ENCODE measurements at regions not wholly inside any gene's neighbourhood (a gene's known extent, or its start where the extent isn't known, plus 50 kb on each side); places are given as distances from the start of the nearest gene placed in this dataset.

DNA sequence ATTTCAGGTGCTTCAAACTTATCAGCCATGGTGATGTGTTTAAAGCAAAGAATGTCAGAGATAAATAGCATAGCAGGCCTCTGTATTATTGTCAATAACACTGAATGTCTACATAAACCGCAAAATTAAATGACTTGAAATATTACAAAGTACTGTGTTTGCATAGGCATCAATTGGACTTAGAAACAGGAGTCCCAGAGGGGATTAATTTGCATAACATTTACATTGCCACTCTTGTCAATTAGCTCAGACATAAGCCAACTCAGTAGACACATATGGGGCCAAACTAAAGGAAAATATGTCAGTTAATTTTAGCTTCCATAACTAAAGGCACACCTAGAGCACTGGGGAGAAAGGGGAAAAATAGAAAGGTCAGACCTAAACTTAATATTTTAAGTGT lies 814.5 kb upstream of the NEGR1 start:
- Mint-ChIP-seq H3K9me3 (ENCODE audit: insufficient read depth) (peaks cover 3% of the 10 kb centered on the region), H3K27ac (no peak overlapping the region), H3K27me3 (no peaks in the 10 kb centered on the region), H3K4me1 (no peaks in the 10 kb centered on the region), H3K4me3 (no peak overlapping the region)
- Histone ChIP-seq H4K20me1 (ENCODE audit: control insufficient read depth, insufficient read depth, low read length, poor library complexity, severe bottlenecking) (no peaks in the 10 kb centered on the region), H3K9ac (ENCODE audit: low read length) (no peak overlapping the region), H3K9me3 (ENCODE audit: control extremely low read depth in 1 of 3, control insufficient read depth in 2 of 3, insufficient read depth in 1 of 3, low read length in 2 of 3) (no peaks in the 10 kb centered on the region), H3K36me3 (replicated peaks in 1 of 2; ENCODE audit: control extremely low read depth in 1 of 2, control insufficient read depth in 1 of 2, extremely low read depth in 1 of 2, insufficient read depth in 2 of 2, low read length in 1 of 2) (no peaks in the 10 kb centered on the region), H3K79me2 (ENCODE audit: control insufficient read depth, insufficient read depth, low read length) (no peaks in the 10 kb centered on the region), H3K4me2 (replicated peaks; ENCODE audit: low read depth, low read length, poor library complexity, severe bottlenecking) (no peak overlapping the region), H3K27ac (ENCODE audit: low read length in 2 of 2) (no peak overlapping the region), H2AFZ (ENCODE audit: insufficient read depth, low read depth, low read length, poor library complexity, severe bottlenecking) (no peak overlapping the region), H3K4me3 (ENCODE audit: control extremely low read depth in 1 of 5, extremely low read depth in 1 of 5, insufficient read depth in 1 of 5, low read depth in 2 of 5, low read length in 4 of 5) (no peak overlapping the region), H3K27me3 (replicated peaks in 1 of 4; ENCODE audit: control extremely low read depth in 1 of 4, control insufficient read depth in 3 of 4, insufficient read depth in 4 of 4, low read length in 3 of 4) (no peaks in the 10 kb centered on the region), H3K4me1 (ENCODE audit: control insufficient read depth in 2 of 2, insufficient read depth in 2 of 2, low read length in 2 of 2) (no peaks in the 10 kb centered on the region)
- ChIA-PET POLR2A (no interaction called here), CTCF (no interaction called here)
- intact Hi-C loops (cut with micrococcal nuclease), result no loop called here
- no peak for TF ChIP-seq EZH2 (IDR thresholded peaks at IDR 0.05; ENCODE audit: borderline replicate concordance, insufficient read depth, low read depth, low read length, poor library complexity, severe bottlenecking)
- no peak for TF ChIP-seq CTCF (IDR thresholded peaks at IDR 0.05)
- DNase-seq (no peak), ATAC-seq (ENCODE audit: low read depth) (no peak)
- no CpG with 5 or more reads among the region's 1 CpG for WGBS (ENCODE audit: insufficient coverage)

- Mint-ChIP-seq H3K27ac (no peak overlapping the region), H3K4me3 (no peak overlapping the region), H3K4me1 (no peaks in the 10 kb centered on the region), H3K27me3 (no peaks in the 10 kb centered on the region), H3K9me3 (ENCODE audit: insufficient read depth) (peaks cover 3% of the 10 kb centered on the region)
- H4K20me1 ChIP-seq (ENCODE audit: control insufficient read depth, insufficient read depth, low read length, poor library complexity, severe bottlenecking), result no peaks in the 10 kb centered on the region
- intact Hi-C loops (cut with micrococcal nuclease), result no loop called here
- H3K27me3 ChIP-seq (replicated peaks in 1 of 4; ENCODE audit: control extremely low read depth in 1 of 4, control insufficient read depth in 3 of 4, insufficient read depth in 4 of 4, low read length in 3 of 4), result no peaks in the 10 kb centered on the region
- DNase-seq, result no peak
- H3K4me1 ChIP-seq (ENCODE audit: control insufficient read depth in 2 of 2, insufficient read depth in 2 of 2, low read length in 2 of 2), result no peaks in the 10 kb centered on the region
- POLR2A ChIA-PET, result no interaction called here
- H3K9me3 ChIP-seq (ENCODE audit: control extremely low read depth in 1 of 3, control insufficient read depth in 2 of 3, insufficient read depth in 1 of 3, low read length in 2 of 3), result peaks cover 0 to under 1% (median 0%) of the 10 kb centered on the region in 3 donors
- H3K4me3 ChIP-seq (ENCODE audit: control extremely low read depth in 1 of 5, extremely low read depth in 1 of 5, insufficient read depth in 1 of 5, low read depth in 2 of 5, low read length in 4 of 5), result no peak overlapping the region
- CTCF ChIA-PET, result no interaction called here
- no peak overlapping the region for H2AFZ ChIP-seq (ENCODE audit: insufficient read depth, low read depth, low read length, poor library complexity, severe bottlenecking)
- H3K9ac ChIP-seq (ENCODE audit: low read length), result no peak overlapping the region
- no peaks in the 10 kb centered on the region for H3K36me3 ChIP-seq (replicated peaks in 1 of 2; ENCODE audit: control extremely low read depth in 1 of 2, control insufficient read depth in 1 of 2, extremely low read depth in 1 of 2, insufficient read depth in 2 of 2, low read length in 1 of 2)
- H3K27ac ChIP-seq (ENCODE audit: low read length in 2 of 2), result no peak overlapping the region
- H3K79me2 ChIP-seq (ENCODE audit: control insufficient read depth, insufficient read depth, low read length), result no peaks in the 10 kb centered on the region
- H3K4me2 ChIP-seq (replicated peaks; ENCODE audit: low read depth, low read length, poor library complexity, severe bottlenecking), result no peak overlapping the region
- no peak for ATAC-seq (ENCODE audit: low read depth)
- TF ChIP-seq EZH2 (IDR thresholded peaks at IDR 0.05; ENCODE audit: borderline replicate concordance, insufficient read depth, low read depth, low read length, poor library complexity, severe bottlenecking) (no peak), CTCF (IDR thresholded peaks at IDR 0.05) (no peak)
Observed at GRCh38 chr1:73092383-73092782, 810.0 kb upstream of the NEGR1 start.

Measured in B cell (primary cell).